HG03565 (cell line): ENCODE measurements at regions not wholly inside any gene's neighbourhood (a gene's known extent, or its start where the extent isn't known, plus 50 kb on each side); places are given as distances from the start of the nearest gene placed in this dataset.

ENCODE experiments used
- ATAC-seq: cut with Tn5 transposase; IDR thresholded peaks from one replicate; pipeline ENCODE4 v1.9.1; 2021; ENCODE audit warnings: mild to moderate bottlenecking, moderate library complexity; ENCODE audit not compliant: unreplicated experiment

DNA sequence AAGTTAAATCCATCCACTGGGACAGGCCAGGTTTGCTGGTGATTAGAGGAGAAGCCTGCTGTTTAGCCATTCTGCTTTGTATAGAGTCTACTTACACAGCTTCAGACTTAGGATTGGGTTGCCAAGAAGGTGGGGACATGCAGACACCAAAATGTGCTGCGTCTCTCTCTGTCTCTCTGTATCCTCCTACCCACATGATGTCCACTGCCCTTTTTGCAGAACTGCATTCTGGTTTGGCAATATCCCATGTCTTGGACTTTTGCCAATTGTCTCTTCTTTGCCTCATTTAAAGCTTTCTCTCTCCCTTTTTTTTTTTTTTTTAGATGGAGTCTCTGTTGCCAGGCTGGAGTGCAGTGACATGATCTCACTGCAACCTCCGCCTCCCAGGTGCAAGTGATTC lies 261.1 kb upstream of the FN1 start:
- ATAC-seq = no peak

DNA sequence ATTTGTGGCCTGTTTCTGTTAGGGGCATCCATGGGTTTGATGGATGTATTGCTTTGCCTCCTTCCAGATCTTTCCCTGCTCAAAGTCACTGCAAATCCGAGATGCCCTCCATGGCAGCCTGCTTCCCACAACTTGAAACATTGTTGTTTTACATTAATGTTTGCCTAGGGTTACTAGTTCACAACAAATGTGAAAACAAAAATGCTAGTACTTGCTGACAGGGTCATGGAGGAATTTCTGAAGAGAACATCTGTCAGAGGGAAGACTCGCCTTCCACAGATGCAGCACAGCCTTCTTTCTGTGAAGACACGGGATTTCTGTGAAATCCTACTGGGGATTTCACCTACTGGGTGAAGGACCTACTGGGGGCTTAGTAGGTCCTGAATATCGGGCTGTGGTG lies 260.0 kb upstream of the FN1 start:
- ATAC-seq = no peak

DNA sequence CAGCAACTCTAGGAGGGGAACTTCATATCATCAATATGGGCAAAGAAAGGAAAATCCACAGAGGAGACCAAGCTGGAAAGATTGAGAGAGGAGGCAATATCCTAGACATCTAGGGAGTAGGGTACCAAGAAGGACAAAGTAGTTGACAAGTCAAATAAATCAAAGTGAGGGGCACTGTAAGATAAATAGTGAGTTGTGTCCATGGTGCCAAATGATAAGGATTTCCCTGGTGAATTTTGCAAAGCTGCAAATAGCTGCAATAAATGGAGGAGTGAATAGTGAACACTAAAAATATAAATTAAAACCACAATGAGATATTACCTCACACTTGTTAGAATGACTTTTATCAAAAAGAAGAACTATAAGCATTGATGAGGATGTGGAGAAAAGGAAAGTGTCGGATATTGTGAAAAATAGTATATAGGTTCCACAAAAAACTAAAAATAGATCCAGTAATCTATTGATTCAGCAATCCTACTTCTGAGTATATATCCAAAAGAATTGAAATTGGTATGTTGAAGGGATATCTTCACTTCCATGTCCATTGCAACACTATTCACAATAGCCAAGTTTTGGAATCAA lies 258.2 kb upstream of the FN1 start:
- no peak for ATAC-seq

DNA sequence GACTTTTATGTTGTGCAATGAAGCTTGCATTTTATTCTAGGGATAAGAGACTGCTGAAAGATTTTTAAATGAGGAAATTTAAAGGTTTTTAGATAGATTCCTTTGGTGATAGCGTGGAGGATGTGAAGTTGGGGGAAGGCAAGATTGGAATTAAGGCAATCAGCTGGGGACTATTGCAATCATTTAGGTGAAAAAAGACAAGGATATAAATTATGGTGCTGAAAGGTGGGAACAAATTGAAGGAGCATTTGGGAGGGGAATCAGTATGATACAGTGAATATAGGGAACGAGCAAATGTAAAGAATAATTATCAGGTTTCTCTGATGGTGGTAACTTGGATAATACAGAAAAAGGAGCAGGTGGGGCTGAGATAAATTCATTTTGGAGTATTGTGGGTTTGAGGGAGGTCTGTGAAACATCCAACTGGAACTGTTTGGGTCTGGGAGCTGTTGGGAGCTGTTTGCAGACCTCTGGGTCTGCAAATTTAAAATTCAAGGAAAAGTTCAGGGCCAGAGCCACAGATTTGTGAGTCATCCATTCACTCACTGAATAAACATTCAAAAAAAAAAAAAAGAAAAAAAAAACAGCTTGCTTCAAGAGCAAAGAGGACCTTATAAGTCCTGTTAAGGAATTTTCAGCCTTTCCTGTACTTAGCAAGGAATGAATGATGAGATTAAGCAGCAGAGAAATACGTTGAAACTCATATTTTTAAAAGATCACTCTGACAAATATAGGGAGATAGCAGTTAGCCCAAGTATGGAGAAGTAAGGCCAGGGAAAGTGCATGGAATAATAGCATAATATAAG lies 257.5 kb upstream of the FN1 start:
- ATAC-seq = no peak

DNA sequence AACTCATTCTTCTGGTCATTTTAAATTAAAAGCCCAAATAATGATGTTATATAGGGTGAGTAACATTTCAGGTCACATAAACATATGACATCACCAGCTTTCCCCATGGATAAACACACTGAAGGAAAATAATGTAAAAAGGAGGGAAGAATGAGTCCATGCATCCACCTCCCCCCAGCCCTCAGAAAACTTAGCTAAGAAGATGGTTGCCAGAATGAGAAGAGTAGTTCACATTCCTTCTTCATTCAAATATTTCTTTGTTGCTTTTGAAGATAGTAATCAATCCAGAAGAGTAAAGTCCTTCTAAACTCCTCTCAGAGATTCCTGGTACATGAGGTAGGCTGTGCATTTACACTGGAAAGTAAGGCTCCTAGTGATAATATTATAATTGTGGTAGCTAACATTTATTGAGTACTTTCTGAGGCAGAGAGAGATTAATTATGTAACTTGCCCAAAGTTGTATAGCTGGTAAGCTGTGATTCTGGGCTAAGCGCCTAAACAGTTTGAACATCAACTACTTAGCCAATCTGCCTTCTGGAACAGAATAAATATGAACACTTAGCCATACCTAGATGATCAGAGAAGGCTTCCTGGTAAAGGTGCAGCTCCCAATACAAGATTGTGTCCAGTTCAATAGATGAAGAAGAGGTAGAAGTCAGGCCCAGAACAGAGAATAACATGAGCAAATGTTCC lies 256.7 kb upstream of the FN1 start:
- ATAC-seq = no peak

DNA sequence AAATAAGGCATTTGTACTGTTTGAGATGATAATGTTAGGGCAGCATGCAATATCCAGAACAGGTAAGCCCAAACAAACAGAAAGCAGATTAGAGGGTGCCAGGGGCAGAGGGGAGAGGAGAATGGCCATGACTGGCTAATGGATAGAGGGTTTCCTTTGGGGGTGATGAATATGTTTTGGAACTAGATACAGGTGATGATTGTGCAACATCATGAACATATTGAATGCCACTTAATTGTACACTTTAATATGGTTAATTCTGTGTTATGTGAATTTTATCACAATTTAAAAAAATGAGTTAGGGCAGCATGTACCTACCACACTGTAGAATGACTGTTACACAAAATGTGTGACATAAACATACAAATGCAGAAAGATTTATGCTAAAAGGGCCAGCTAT lies 255.5 kb upstream of the FN1 start:
- no peak for ATAC-seq

DNA sequence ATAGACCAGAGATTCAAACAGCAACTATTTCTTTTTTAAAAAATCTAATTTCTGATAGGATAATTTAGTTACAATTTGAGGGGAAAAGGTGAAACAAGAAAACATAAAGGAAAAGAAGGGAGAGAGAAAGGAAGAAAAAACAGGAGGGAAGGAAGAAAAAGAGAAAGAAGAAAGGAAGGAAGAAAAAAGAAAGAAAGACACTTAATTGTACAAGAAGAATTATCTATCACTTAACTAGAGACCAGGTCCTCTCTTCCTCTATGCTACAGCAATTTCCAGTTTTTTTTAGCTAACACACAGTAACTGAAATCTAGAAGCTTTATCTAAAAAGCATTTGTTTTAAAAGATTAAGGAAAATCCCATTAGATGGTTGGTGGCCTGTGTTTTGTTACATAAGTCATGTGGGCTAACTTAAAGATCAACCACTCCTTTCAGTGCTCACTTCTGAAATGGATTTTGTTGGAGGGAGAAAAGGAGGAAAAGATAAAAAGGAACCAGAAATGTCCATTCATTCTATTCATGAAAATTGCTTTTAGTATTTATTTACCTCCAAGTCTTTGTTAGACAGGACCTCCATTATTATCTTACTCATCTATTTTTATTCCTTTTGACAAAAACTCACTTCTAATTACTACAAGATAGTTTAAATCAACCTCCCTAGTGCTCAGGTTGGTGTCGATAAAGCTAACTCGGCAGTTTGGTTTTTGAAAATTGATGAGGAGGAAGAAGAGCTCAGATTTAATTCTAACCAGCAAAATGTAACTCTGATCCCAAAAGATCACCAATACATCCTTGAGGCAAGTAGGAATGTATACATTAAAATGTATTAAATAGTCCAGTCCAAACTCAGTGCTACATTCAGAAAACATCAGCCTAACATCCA lies 251.5 kb upstream of the FN1 start:
- no peak for ATAC-seq

DNA sequence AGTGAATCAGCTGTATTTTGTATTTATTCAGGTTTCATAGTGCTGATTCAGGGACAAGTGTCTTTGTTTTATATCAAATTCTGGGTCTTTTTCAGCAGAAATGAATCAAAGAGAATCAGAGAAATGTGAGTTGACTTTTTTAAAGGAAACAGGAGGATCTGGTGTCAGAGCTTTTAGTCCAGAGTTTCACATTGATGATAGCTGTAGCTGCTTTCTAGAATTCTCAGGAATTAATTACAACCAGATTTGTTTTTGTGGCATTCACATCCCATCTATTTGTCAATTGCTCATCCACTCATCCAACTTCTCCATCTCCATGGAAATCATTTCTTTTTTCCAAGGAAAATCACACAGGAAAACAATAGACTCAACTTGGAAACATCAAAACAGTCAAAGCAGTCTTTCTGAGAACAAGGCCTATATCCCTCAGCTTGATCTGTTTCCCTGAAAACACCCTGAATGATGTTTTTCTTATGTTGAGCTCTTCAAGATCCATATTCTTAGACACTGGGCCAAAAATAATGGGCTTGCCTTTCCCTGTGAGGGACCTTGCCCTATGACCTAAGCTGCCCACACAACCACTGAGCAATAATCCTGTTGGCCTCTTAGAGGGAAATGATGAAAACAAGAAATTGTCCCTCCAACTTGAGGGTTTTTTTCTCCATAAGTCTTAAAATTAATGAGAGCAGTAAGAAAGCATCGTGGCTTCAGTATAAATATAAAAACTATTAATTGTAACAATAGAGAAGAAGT lies 249.5 kb upstream of the FN1 start:
- no peak for ATAC-seq

DNA sequence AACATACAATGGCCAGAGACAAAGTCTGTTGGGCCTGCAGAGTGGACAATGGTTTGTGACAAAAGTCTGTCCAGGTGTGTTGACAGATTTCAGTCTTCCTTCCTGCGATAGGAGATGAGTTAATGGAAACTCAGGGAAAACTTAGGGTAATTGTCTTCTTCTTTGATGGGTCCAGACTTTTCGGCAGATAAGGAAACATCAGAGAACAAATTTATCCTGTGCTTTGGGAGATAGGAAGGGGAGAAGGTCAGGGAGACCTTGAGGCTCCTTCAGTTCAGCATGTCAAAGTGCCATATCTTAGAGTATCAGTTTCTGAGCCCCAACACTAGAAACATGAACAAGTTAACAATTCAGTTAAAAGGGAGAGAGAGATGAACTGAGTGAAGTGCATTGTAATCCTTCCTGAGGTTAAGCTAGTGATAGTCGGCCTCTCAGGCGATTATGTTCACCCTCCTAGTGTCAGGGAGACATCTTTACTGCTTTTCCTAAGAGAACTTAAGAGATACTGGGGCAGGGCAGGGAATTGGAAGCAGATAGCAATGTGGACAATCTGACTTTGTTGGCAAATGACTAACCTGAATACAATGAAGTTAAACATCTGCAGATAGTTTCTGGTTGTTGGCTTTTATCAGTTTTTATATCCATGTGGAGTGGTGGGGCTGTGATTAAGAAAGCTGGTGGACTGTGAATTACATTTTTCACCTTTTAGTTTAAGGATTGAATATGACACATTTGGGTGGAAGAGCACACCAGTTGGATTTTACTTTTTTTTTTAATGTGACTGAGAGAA lies 248.8 kb upstream of the FN1 start:
- no peak for ATAC-seq

DNA sequence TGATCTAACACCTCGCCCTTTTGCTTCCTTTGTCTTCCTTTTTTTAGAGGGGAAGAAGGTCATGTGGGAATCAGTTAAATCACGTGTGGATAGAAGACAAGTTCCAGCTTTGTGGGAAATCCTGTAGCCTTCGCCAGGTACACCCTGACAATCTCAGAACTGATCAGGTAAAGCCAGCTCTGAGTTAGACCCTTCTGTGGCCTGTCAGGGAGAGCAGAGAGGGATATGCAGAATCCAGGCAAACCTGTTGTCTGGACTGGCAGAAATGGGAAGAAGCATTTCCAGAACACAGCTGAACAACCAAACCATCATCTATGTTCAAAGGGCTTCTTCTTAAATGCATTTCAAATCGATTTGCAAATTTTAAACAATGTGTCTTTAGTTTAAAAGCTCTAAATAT lies 247.4 kb upstream of the FN1 start:
- no peak for ATAC-seq

DNA sequence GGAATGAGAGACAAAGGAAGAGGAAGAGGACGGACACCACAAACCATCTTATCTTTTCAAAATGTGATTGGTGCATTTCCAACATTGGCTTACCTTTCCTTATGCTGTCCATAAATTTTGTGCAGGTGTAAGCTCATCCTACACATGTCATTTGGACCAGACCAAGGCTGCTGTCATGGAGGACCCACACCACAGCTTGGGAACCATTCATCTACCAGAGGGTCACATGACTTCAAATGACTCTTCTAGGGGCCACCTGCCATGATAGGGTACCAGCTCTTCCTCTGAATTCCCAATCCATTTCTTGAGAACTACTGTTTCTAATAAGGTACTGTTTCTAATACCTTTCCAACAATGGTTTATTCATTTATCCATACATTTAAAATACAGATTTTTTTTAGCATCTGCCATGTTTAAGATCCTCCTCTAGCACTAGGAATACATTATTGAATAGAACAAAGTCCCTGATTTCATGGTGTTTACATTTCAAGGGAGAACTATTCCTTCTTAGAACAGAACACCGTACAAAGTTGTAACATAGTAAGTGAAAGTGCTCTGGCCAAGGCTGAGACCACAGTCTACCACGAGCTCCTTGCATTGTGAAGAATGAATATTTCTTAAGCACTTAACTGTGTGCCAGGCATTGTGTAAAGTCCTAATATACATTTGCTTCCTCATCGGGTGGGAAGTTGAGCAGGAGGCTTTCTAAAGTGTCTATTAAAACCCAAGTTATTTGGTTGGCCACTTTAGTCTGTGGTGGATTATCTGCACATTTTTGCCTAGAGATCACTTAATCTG lies 246.1 kb upstream of the FN1 start:
- no peak for ATAC-seq

DNA sequence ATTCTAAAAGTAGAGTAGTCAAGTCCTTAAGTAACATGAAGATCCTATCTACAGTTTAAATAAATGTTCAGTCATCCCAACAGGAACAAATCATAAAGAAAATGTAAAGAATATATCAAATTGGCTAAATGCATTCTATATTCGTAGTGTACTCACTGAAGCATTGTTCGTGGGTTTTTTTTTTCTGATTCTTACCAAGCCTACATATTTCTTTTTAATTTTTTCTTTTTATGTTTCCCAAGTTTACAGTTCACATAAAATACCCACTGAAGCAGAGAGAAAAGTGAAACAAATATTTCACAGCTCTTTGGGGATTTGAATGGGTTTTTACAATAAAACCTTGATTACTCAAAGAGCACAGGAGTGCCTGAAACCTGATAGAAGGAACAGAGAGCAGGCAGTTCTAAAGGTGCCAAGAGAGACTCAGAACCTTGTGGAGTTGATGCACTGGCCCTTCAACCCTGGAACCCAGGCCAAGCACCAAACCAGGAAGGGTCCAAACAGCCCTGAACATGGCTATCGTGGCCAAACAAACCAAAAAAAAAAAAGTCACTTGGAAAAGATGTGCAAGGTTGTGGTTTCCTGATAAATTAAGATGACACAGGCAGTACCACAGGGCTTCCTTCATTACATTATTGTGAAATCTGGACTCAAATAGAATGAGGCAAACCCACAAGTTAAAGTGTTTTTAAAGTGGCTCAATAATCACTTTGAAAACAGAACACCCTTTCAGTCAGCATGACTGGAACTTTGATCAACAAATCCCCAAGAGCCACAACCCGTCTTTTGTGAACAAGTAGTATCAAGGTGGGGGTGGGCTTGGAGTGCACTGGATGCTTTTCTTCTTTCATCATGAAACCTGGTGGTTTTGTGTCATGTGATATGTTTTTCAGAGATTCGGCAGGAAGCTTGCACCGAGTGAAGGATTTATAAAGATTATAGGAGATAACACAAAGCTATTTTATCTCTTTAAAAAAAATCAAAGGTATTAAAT lies 245.0 kb upstream of the FN1 start:
- no peak for ATAC-seq

DNA sequence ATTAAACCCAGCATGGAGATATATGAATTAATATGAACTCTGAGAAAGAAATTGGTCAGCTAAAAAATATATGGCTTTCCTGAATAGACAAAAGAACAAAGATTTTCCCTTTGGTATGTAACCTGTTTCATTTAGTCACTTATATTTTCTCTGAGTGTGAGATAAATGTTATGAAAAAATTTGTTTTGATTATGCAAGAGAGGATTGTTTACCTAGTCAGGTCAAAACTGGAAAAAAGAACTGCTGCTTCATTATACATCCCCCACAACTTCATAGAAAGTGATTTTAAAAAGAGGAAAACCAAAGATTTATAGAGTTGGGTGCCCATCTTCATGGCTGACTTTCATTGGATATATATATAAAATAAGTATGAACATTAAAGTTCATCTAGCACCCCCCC lies 242.2 kb upstream of the FN1 start:
- ATAC-seq = no peak

DNA sequence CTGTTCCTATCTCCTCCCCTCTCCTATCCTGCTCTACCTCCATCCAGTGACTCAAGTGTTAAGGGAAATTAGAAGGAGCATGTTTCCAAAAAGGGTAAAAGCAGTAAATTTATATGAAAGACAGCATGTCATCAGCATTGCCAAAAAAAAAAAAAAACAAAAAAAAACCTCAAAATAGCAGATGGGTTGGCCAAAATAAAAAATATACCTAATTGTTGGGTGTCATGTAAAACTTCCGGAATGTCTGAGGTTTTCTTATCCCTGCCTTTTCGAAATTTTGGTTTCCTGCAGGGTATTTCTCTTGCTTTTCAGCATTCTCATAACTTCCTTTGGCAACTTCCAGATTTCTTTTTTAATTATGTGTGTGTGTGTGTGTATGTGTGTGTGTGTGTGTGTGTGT lies 241.6 kb upstream of the FN1 start:
- no peak for ATAC-seq

DNA sequence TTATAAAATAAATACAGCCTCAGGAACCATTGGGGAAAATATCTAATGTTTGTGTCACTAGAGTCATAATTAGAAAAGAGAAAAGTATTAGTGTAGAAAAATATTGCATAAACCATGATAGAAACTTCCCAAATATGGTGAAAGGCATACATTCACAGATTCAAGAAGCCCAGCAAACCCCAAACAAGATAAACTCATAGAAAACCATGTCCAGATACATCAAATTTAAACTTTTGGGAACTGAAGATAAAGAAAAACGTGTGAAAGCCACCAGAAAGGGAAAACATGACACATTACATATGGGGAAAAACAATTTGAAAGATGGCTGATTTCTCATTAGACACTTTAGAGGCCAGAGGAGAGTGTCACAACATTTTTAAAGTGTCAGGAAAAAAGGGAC lies 236.5 kb upstream of the FN1 start:
- ATAC-seq = no peak

DNA sequence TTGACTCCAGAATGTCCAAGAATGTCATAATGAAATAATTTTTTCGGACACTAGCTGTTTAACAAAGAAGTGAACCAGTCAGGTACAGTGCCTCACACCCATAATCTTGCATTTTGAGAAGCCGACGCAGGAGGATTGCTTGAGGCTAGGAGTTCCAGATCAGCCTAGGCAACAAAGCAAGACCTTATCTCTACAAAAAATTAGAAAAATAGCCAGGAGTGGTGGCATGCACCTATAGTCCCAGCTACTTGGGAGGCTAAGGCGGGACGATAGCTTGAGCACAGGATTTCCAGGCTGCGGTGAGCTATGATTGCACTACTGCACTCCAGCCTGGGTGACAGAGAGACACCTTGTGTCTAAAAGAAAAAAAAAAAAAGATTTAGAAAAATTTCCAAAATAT lies 235.8 kb upstream of the FN1 start:
- no peak for ATAC-seq

DNA sequence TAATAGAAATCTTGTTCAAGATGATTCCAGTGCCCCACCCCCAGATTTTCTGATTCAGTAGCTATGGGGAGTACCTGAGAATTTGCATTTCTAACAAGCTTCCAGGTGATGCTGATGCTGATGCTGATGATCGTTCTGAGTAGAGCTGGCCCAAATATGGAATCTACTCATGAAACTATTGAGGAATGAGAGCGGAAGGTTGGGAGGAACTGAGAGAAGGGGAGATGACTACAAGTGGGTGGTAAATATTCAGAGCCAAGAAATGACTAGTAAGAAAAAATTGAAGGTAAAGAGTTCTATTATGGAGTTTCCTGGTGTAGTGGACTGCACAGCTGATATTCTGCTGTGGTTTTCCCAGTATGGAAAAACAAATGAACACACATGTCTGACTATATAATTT lies 235.4 kb upstream of the FN1 start:
- ATAC-seq = no peak

DNA sequence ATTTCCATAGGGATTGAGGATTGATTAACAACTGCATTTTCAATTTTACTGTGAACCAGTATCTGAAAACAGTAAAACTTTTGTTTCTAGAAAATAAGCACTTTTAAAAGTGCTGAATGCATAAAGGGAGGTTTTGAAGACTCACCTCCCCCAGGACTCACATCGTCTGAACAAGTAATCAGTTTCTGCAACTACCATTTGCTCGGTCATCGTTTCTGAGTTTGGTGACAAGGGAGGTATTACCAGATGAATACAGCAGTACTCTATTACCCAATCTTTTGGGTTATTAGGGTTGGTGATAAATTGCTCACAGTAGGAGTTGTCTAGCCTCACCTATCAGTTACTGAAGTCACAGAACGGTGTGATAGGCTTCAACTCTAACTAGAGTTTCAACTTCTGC lies 234.5 kb upstream of the FN1 start:
- ATAC-seq = no peak
